GM23248 (cell line): ENCODE measurements at regions not wholly inside any gene's neighbourhood (a gene's known extent, or its start where the extent isn't known, plus 50 kb on each side); places are given as distances from the start of the nearest gene placed in this dataset.

Experiments used
- EZH2 ChIP-seq: fragments of 200-600 bp; sonication (generic); IDR thresholded peaks from 2 replicates; pipeline ENCODE4 v1.6.1; 2018; ENCODE audit warnings: antibody characterized with exemption, mild to moderate bottlenecking; ENCODE audit not compliant: insufficient read depth, poor library complexity, severe bottlenecking
- EZH2phosphoT487 ChIP-seq: fragments of 200-600 bp; sonication (generic); IDR thresholded peaks from 2 replicates; pipeline ENCODE4 v1.6.1; 2018; ENCODE audit warnings: antibody characterized with exemption, moderate library complexity, mild to moderate bottlenecking, low read depth; ENCODE audit not compliant: insufficient read depth

DNA sequence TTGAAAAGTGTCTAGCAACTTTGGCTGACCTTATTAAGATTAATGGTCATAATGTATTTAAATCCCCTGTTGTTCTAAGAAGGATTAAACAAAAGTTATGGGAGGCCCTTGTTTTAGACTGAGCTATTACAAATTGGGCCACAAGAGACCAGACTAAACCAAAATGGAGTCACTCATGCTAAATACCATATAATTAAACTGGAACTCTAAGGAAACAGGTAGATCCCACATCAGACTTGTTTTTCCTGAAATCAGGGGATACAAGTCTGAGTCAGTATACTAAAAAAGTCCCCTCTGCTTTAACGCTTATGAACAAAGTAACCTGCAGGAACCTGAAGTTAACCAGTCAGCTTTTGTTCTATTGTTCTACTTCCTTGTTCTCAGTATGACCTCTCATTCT lies 305.9 kb upstream of the SGCG start:
- no peak for TF ChIP-seq EZH2
- TF ChIP-seq EZH2phosphoT487, result no peak
